DND-41 (cell line): ENCODE measurements at regions not wholly inside any gene's neighbourhood (a gene's known extent, or its start where the extent isn't known, plus 50 kb on each side); places are given as distances from the start of the nearest gene placed in this dataset.

Experiments used
- ATAC-seq: fragments of 200-7000 bp; cut with Tn5 transposase; 3 replicates; pipeline ENCODE4 v1.9.1; 2021; ENCODE audit warnings: low read depth; ENCODE audit not compliant: insufficient read depth
- DNase-seq: peaks from one replicate; pipeline ENCODE4 v3.0.0-alpha.2; 2020
- H2AFZ ChIP-seq: 2 replicates; pipeline ENCODE4 v1.6.0; 2012; ENCODE audit warnings: low read depth, low read length
- H3K27ac ChIP-seq: 2 replicates; pipeline ENCODE4 v1.5.1; 2012; ENCODE audit warnings: low read length, inconsistent platforms
- H3K27me3 ChIP-seq: fragments of 200-600 bp; sonication (generic); 2 replicates; pipeline ENCODE4 v1.6.0; 2012; ENCODE audit warnings: low read length, mild to moderate bottlenecking, inconsistent platforms; ENCODE audit not compliant: insufficient read depth, poor library complexity
- H3K36me3 ChIP-seq: 2 replicates; pipeline ENCODE4 v1.5.1; 2012; ENCODE audit warnings: low read length, inconsistent platforms; ENCODE audit not compliant: insufficient read depth
- H3K4me1 ChIP-seq: 2 replicates; pipeline ENCODE4 v1.5.1; 2012; ENCODE audit warnings: mild to moderate bottlenecking, low read length; ENCODE audit not compliant: insufficient read depth
- H3K4me2 ChIP-seq: 2 replicates; pipeline ENCODE4 v1.6.0; 2012; ENCODE audit warnings: mild to moderate bottlenecking, moderate library complexity, low read length, inconsistent platforms; ENCODE audit not compliant: insufficient read depth
- H3K4me3 ChIP-seq, 2 experiments: fragments of 200-600 bp in 1 of 2; shearing (Covaris generic) in 1 of 2; 2 replicates each; pipeline ENCODE4 v1.5.1; 2012 to 2016; ENCODE audit warnings: inconsistent platforms in 2 of 2, low read length in 2 of 2, mild to moderate bottlenecking in 2 of 2, low read depth in 1 of 2, moderate library complexity in 1 of 2
- H3K79me2 ChIP-seq: 2 replicates; pipeline ENCODE4 v1.6.0; 2012; ENCODE audit warnings: low read length, inconsistent platforms; ENCODE audit not compliant: insufficient read depth
- H3K9ac ChIP-seq: 2 replicates; pipeline ENCODE4 v1.6.0; 2012; ENCODE audit warnings: low read depth, mild to moderate bottlenecking, inconsistent platforms, low read length, moderate library complexity
- H3K9me3 ChIP-seq: 2 replicates; pipeline ENCODE4 v1.5.1; 2012; ENCODE audit warnings: low read length, moderate library complexity, mild to moderate bottlenecking, inconsistent platforms; ENCODE audit not compliant: insufficient read depth, severe bottlenecking
- H4K20me1 ChIP-seq: 2 replicates; pipeline ENCODE4 v1.6.0; 2012; ENCODE audit warnings: low read length; ENCODE audit not compliant: insufficient read depth
- EZH2 ChIP-seq: IDR thresholded peaks from 3 replicates; pipeline ENCODE4 v1.6.1; 2012; ENCODE audit warnings: borderline replicate concordance, low read depth, mild to moderate bottlenecking, moderate library complexity, low read length, inconsistent platforms; ENCODE audit not compliant: severe bottlenecking
- TF ChIP-seq, protein P1 (sequence below): IDR thresholded peaks from 2 replicates; pipeline ENCODE4 v1.5.1; 2012; ENCODE audit warnings: borderline replicate concordance, low read length, moderate library complexity, mild to moderate bottlenecking; ENCODE audit not compliant: poor library complexity, severe bottlenecking; ENCODE audit errors: extremely low read depth

DNA sequence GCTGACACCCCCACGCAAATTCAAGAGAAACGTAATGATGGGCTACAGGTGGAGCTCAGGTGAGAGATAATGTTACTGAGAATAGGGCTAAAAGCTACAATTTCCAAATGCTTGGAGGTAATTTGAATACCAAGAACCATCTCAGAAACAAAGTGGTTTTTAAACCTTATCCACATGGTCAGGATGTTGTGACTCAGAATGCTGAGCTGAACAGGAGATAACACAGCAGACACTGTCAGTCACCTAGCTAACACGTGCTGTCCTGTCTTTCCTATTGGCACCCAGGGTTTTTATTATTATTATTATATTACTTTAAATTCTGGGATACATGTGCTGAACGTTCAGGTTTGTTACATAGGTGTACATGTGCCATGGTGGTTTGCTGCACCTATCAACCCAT is 233.0 kb upstream of the MAF start:
- Histone ChIP-seq H3K27me3 (no peaks in the 10 kb centered on the region), H3K4me3 (no peak overlapping the region), H3K4me2 (no peak overlapping the region), H3K79me2 (no peaks in the 10 kb centered on the region), H3K27ac (no peak overlapping the region), H3K36me3 (no peaks in the 10 kb centered on the region), H4K20me1 (no peaks in the 10 kb centered on the region), H2AFZ (no peak overlapping the region), H3K9ac (no peak overlapping the region), H3K4me1 (no peaks in the 10 kb centered on the region), H3K9me3 (no peaks in the 10 kb centered on the region)
- no peak for DNase-seq
- no peak for ATAC-seq
- no peak for TF ChIP-seq EZH2
- TF ChIP-seq, protein P1, sequence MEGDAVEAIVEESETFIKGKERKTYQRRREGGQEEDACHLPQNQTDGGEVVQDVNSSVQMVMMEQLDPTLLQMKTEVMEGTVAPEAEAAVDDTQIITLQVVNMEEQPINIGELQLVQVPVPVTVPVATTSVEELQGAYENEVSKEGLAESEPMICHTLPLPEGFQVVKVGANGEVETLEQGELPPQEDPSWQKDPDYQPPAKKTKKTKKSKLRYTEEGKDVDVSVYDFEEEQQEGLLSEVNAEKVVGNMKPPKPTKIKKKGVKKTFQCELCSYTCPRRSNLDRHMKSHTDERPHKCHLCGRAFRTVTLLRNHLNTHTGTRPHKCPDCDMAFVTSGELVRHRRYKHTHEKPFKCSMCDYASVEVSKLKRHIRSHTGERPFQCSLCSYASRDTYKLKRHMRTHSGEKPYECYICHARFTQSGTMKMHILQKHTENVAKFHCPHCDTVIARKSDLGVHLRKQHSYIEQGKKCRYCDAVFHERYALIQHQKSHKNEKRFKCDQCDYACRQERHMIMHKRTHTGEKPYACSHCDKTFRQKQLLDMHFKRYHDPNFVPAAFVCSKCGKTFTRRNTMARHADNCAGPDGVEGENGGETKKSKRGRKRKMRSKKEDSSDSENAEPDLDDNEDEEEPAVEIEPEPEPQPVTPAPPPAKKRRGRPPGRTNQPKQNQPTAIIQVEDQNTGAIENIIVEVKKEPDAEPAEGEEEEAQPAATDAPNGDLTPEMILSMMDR = no peak

DNA sequence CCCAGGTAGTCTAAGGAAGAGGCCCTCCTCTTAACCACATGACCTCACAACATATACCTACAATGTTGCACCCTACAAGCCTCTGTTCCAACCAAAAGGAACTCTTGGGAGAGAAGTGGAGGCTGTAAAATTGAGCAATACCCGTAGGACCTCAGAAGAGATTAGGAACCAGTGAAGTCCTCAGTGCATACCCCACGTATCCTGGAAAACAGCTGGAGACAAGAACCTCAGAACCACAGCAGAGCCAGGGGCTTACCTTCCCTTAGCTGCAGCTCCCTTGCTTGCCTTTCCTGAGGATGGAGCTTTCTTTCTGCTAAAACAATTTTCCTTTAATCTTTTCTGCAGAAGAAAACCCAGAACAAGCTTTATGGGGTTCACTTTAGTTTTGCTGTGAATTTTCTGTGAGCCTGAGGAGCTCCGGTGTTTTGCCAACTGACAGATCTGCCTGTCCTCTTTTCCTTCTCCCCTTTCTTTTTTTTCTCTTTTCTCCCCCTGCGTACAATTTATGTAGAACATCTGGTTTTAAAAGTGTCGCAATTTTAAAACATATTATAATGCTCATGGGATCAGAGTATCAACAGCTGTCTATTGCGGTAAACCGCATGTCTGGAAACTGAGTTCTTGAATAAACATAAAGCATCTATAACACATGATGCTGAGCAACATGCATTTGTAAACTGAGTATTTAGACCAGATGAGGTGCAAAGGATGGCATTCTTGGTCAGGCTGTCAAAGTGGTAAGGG is 226.4 kb upstream of the MAF start:
- H3K79me2 ChIP-seq = no peaks in the 10 kb centered on the region
- ATAC-seq (no peak), DNase-seq (no peak)
- TF ChIP-seq EZH2 = no peak
- TF ChIP-seq, protein P1 = no peak
- H2AFZ ChIP-seq = no peak overlapping the region
- H3K9ac ChIP-seq = no peak overlapping the region
- no peaks in the 10 kb centered on the region for H3K27me3 ChIP-seq
- no peak overlapping the region for H3K27ac ChIP-seq
- H3K36me3 ChIP-seq = no peaks in the 10 kb centered on the region
- no peaks in the 10 kb centered on the region for H3K4me1 ChIP-seq
- no peaks in the 10 kb centered on the region for H3K9me3 ChIP-seq
- H3K4me2 ChIP-seq = no peak overlapping the region
- H3K4me3 ChIP-seq = no peak overlapping the region
- H4K20me1 ChIP-seq = no peaks in the 10 kb centered on the region

DNA sequence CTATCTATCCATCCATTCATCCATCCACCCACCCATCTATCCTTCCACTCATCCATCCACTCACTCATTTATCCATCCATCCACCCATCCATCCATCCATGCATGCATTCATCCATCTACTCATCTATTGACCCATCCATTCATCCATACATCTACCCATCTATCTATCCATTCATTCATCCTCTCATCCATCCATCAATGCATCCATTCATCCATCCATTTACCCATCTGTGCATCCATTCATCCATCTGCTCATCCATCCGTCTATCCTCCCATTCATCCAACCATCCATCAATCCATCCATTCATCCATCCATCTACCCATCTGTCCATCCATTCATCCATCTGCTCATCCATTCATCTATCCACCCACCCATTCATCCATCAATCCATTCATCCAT is 224.5 kb upstream of the MAF start:
- no peaks in the 10 kb centered on the region for H4K20me1 ChIP-seq
- H2AFZ ChIP-seq = no peak overlapping the region
- no peak for ATAC-seq
- no peak overlapping the region for H3K4me2 ChIP-seq
- H3K4me1 ChIP-seq = no peaks in the 10 kb centered on the region
- no peaks in the 10 kb centered on the region for H3K36me3 ChIP-seq
- DNase-seq = no peak
- H3K27me3 ChIP-seq = peaks cover 3% of the 10 kb centered on the region
- H3K79me2 ChIP-seq = no peaks in the 10 kb centered on the region
- TF ChIP-seq, protein P1 = no peak
- TF ChIP-seq EZH2 = no peak
- H3K9me3 ChIP-seq = no peaks in the 10 kb centered on the region
- H3K4me3 ChIP-seq = no peak overlapping the region
- no peak overlapping the region for H3K9ac ChIP-seq
- H3K27ac ChIP-seq = no peak overlapping the region
